ENCODE measurements at regions not wholly inside any gene's neighbourhood (a gene's known extent, or its start where the extent isn't known, plus 50 kb on each side); places are given as distances from the start of the nearest gene placed in this dataset.

- no peak for DNase-seq
Observed at GRCh38 chr10:53572799-53573198, 800.2 kb upstream of the MBL2 start.

GRCh38 chr10:53570221-53570620 lies 797.6 kb upstream of the MBL2 start:
- ATAC-seq (no peak), DNase-seq (no peak)
- H3K9me3 ChIP-seq: no peaks in the 10 kb centered on the region
- no peaks in the 10 kb centered on the region for H3K36me3 ChIP-seq (ENCODE audit: low read depth)
- H3K4me3 ChIP-seq: no peak overlapping the region
- TF ChIP-seq CTCF (IDR thresholded peaks at IDR 0.05): no peak
- no peaks in the 10 kb centered on the region for H3K4me1 ChIP-seq (ENCODE audit: low read depth)
- intact Hi-C loops (cut with DNase I, micrococcal nuclease): no loop called here

More at GRCh38 chr10:53572799-53573198, 800.2 kb upstream of the MBL2 start:
- no peak for TF ChIP-seq CTCF (IDR thresholded peaks at IDR 0.05)
- H3K36me3 ChIP-seq (ENCODE audit: low read depth): no peaks in the 10 kb centered on the region
- intact Hi-C loops (cut with DNase I, micrococcal nuclease): no loop called here
- H3K4me3 ChIP-seq: no peak overlapping the region
- H3K4me1 ChIP-seq (ENCODE audit: low read depth): no peaks in the 10 kb centered on the region
- H3K9me3 ChIP-seq: no peaks in the 10 kb centered on the region
- no peak for ATAC-seq

GRCh38 chr10:53569455-53569854 lies 796.9 kb upstream of the MBL2 start:
- H3K4me1 ChIP-seq (ENCODE audit: low read depth): no peaks in the 10 kb centered on the region
- DNase-seq (no peak), ATAC-seq (no peak)
- H3K9me3 ChIP-seq: no peaks in the 10 kb centered on the region
- no peak overlapping the region for H3K4me3 ChIP-seq
- intact Hi-C loops (cut with DNase I, micrococcal nuclease): no loop called here
- TF ChIP-seq CTCF (IDR thresholded peaks at IDR 0.05): no peak
- no peaks in the 10 kb centered on the region for H3K36me3 ChIP-seq (ENCODE audit: low read depth)

GRCh38 chr10:53548664-53549063 lies 776.1 kb upstream of the MBL2 start:
- Histone ChIP-seq H3K9me3 (no peaks in the 10 kb centered on the region), H3K4me3 (no peak overlapping the region), H3K36me3 (ENCODE audit: low read depth) (no peaks in the 10 kb centered on the region), H3K4me1 (ENCODE audit: low read depth) (no peaks in the 10 kb centered on the region)
- no peak for ATAC-seq
- DNase-seq: no peak
- intact Hi-C loops (cut with DNase I, micrococcal nuclease): no loop called here
- no peak for TF ChIP-seq CTCF (IDR thresholded peaks at IDR 0.05)

GRCh38 chr10:53547364-53547763 lies 774.8 kb upstream of the MBL2 start:
- Histone ChIP-seq H3K36me3 (ENCODE audit: low read depth) (no peaks in the 10 kb centered on the region), H3K4me1 (ENCODE audit: low read depth) (no peaks in the 10 kb centered on the region), H3K9me3 (no peaks in the 10 kb centered on the region), H3K4me3 (no peak overlapping the region)
- TF ChIP-seq CTCF (IDR thresholded peaks at IDR 0.05): no peak
- intact Hi-C loops (cut with DNase I, micrococcal nuclease): no loop called here
- ATAC-seq (no peak), DNase-seq (no peak)

GRCh38 chr10:53543410-53543809 lies 770.8 kb upstream of the MBL2 start:
- intact Hi-C loops (cut with DNase I, micrococcal nuclease): no loop called here
- no peak overlapping the region for H3K4me3 ChIP-seq
- H3K4me1 ChIP-seq (ENCODE audit: low read depth): no peaks in the 10 kb centered on the region
- ATAC-seq: no peak
- no peaks in the 10 kb centered on the region for H3K36me3 ChIP-seq (ENCODE audit: low read depth)
- TF ChIP-seq CTCF (IDR thresholded peaks at IDR 0.05): no peak
- DNase-seq: no peak
- no peaks in the 10 kb centered on the region for H3K9me3 ChIP-seq

Measured in mucosa of descending colon (tissue), 3 donors.